OCI-LY7 (cell line): ENCODE measurements at regions not wholly inside any gene's neighbourhood (a gene's known extent, or its start where the extent isn't known, plus 50 kb on each side); places are given as distances from the start of the nearest gene placed in this dataset.

Source experiments
- BruUV-seq: library from RNA; stranded (reverse); fragments of 400-500 nt; replicated peaks from 2 replicates; lab custom pipeline; 2021; lab: Mats Ljungman, UMichigan
- CTCF ChIA-PET: fragments of 300-600 bp; sonication (Branson Sonifier 250); formaldehyde crosslinking; loops from one replicate; lab custom pipeline; 2022; ENCODE audit warnings: antibody characterized with exemption; ENCODE audit not compliant: unreplicated experiment; lab: Charles Lee
- POLR2A ChIA-PET: fragments of 300-600 bp; sonication (Branson Sonifier 250); formaldehyde crosslinking; loops from one replicate; lab custom pipeline; 2022; ENCODE audit warnings: antibody characterized with exemption; lab: Charles Lee
- DNase-seq: peaks from one replicate; pipeline ENCODE4 v3.0.0-alpha.2; 2015; ENCODE audit warnings: low spot score
- H2AFZ ChIP-seq: fragments of 200-600 bp; sonication (generic), shearing (Covaris generic); 2 replicates; pipeline ENCODE4 v1.6.1; 2014; ENCODE audit warnings: mild to moderate bottlenecking, antibody characterized with exemption, low read length, moderate library complexity
- H3K27ac ChIP-seq: fragments of 200-600 bp; sonication (generic); 2 replicates; pipeline ENCODE4 v1.5.1; 2014; ENCODE audit warnings: mixed run types, low read depth, mild to moderate bottlenecking, moderate library complexity, low read length, inconsistent platforms; ENCODE audit not compliant: poor library complexity, severe bottlenecking
- H3K36me3 ChIP-seq: fragments of 200-600 bp; sonication (generic); 2 replicates; pipeline ENCODE4 v1.6.1; 2014; ENCODE audit warnings: mild to moderate bottlenecking, antibody characterized with exemption, low read length, moderate library complexity, mixed read lengths; ENCODE audit not compliant: insufficient read depth
- H3K4me1 ChIP-seq: fragments of 200-600 bp; sonication (generic); 2 replicates; pipeline ENCODE4 v1.5.1; 2014; ENCODE audit warnings: mild to moderate bottlenecking, low read length; ENCODE audit not compliant: insufficient read depth, poor library complexity, severe bottlenecking
- H3K4me2 ChIP-seq: fragments of 200-600 bp; sonication (generic); 2 replicates; pipeline ENCODE4 v1.6.1; 2014; ENCODE audit warnings: mild to moderate bottlenecking, low read length
- H3K4me3 ChIP-seq: fragments of 200-600 bp; sonication (generic); 2 replicates; pipeline ENCODE4 v1.5.1; 2014; ENCODE audit warnings: mild to moderate bottlenecking, low read depth, low read length; ENCODE audit not compliant: poor library complexity, severe bottlenecking
- H3K79me2 ChIP-seq: fragments of 200-600 bp; sonication (generic); 2 replicates; pipeline ENCODE4 v1.6.1; 2016; ENCODE audit warnings: low read depth, mild to moderate bottlenecking, low read length, moderate library complexity, mixed read lengths; ENCODE audit not compliant: insufficient read depth
- H3K9me2 ChIP-seq: fragments of 200-600 bp; sonication (generic); 2 replicates; pipeline ENCODE4 v1.6.1; 2016; ENCODE audit warnings: mild to moderate bottlenecking, low read length, mixed read lengths; ENCODE audit not compliant: insufficient read depth
- H3K9me3 ChIP-seq: fragments of 200-600 bp; sonication (generic); 2 replicates; pipeline ENCODE4 v1.6.1; 2014; ENCODE audit warnings: mild to moderate bottlenecking, mixed run types, low read length, mixed read lengths
- H4K20me1 ChIP-seq: fragments of 200-600 bp; sonication (generic); 2 replicates; pipeline ENCODE4 v1.6.1; 2014; ENCODE audit warnings: mild to moderate bottlenecking, antibody characterized with exemption, low read length, moderate library complexity, mixed read lengths; ENCODE audit not compliant: insufficient read depth
- EZH2phosphoT487 ChIP-seq: fragments of 200-600 bp; sonication (generic); IDR thresholded peaks from 2 replicates; pipeline ENCODE4 v1.6.1; 2018; ENCODE audit warnings: low read depth, borderline replicate concordance, mild to moderate bottlenecking, mixed run types, antibody characterized with exemption, low read length, moderate library complexity, mixed read lengths
- intact Hi-C: fragments of 100-400 bp; cut with micrococcal nuclease; formaldehyde crosslinking; loops from one replicate; pipeline ENCODE4 v1.10.0; 2022; ENCODE audit not compliant: unreplicated experiment
- TF ChIP-seq, protein P1 (sequence below): fragments of 200-600 bp; sonication (generic); conservative IDR thresholded peaks from 2 replicates; pipeline ENCODE4 v1.5.1; 2014; ENCODE audit warnings: mild to moderate bottlenecking, antibody characterized with exemption, low read length, moderate library complexity, mixed read lengths

DNA sequence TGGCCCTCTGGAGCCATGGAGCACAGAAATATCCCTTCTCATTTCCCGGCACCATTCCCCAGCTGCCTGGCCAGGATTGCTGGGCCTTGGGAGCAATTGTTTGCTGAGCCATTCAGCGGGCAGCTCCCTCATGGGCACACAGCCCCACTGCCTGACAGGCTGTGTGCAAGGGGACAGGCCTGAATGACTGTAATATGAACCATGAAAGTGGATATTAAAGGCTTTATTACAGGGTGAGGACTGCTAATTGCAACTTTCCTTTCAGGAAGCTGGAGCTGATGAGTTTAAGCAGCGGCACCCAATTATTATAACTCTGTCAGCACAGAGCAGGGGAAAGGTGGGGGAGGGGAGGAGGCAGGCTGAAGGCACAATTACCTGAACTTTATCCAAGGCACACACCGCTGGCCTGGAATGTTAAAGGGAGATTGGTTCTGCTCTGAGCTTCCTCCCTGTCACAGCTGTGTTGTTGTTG, 159.8 kb upstream of the SDK2 start:
- H4K20me1 ChIP-seq: no peaks in the 10 kb centered on the region
- intact Hi-C loops: no loop called here
- no peak overlapping the region for H3K27ac ChIP-seq
- H3K79me2 ChIP-seq: no peaks in the 10 kb centered on the region
- H3K4me1 ChIP-seq: no peaks in the 10 kb centered on the region
- H3K36me3 ChIP-seq: no peaks in the 10 kb centered on the region
- TF ChIP-seq, protein P1, sequence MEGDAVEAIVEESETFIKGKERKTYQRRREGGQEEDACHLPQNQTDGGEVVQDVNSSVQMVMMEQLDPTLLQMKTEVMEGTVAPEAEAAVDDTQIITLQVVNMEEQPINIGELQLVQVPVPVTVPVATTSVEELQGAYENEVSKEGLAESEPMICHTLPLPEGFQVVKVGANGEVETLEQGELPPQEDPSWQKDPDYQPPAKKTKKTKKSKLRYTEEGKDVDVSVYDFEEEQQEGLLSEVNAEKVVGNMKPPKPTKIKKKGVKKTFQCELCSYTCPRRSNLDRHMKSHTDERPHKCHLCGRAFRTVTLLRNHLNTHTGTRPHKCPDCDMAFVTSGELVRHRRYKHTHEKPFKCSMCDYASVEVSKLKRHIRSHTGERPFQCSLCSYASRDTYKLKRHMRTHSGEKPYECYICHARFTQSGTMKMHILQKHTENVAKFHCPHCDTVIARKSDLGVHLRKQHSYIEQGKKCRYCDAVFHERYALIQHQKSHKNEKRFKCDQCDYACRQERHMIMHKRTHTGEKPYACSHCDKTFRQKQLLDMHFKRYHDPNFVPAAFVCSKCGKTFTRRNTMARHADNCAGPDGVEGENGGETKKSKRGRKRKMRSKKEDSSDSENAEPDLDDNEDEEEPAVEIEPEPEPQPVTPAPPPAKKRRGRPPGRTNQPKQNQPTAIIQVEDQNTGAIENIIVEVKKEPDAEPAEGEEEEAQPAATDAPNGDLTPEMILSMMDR: no peak
- TF ChIP-seq EZH2phosphoT487: no peak
- POLR2A ChIA-PET: no interaction called here
- H3K4me3 ChIP-seq: no peak overlapping the region
- no peak overlapping the region for H2AFZ ChIP-seq
- no peak for DNase-seq
- H3K9me3 ChIP-seq: no peaks in the 10 kb centered on the region
- no TSS peak for BruUV-seq
- no peak overlapping the region for H3K4me2 ChIP-seq
- H3K9me2 ChIP-seq: no peaks in the 10 kb centered on the region
- CTCF ChIA-PET: interaction anchor here (0.6 kb wide), 1 partner anchor 290 kb away, joined by 3 read pairs; no protein-coding TSS in a partner anchor

- intact Hi-C loops: no loop called here
- POLR2A ChIA-PET: interaction anchor here (0.9 kb wide), 1 partner anchor 10 kb away, joined by 5 read pairs; no protein-coding TSS in a partner anchor
- no peak overlapping the region for H3K4me3 ChIP-seq
These were observed 162.5 kb upstream of the SDK2 start for GRCh38 chr17:73806768-73807167.

GRCh38 chr17:73813201-73813600, 169.0 kb upstream of the SDK2 start:
- TF ChIP-seq, protein P1: no peak
- no peak for TF ChIP-seq EZH2phosphoT487
- POLR2A ChIA-PET: no interaction called here
- Histone ChIP-seq H3K9me3 (no peaks in the 10 kb centered on the region), H3K79me2 (no peaks in the 10 kb centered on the region), H3K9me2 (no peaks in the 10 kb centered on the region), H3K36me3 (no peaks in the 10 kb centered on the region), H2AFZ (no peak overlapping the region), H3K4me1 (peaks cover 13% of the 10 kb centered on the region), H3K27ac (no peak overlapping the region), H3K4me3 (no peak overlapping the region), H4K20me1 (no peaks in the 10 kb centered on the region), H3K4me2 (no peak overlapping the region)
- intact Hi-C loops: no loop called here
- DNase-seq: no peak
- CTCF ChIA-PET: no interaction called here
- no TSS peak for BruUV-seq

More at GRCh38 chr17:73806768-73807167, 162.5 kb upstream of the SDK2 start:
- Histone ChIP-seq H3K4me1 (no peaks in the 10 kb centered on the region), H3K9me3 (no peaks in the 10 kb centered on the region), H3K9me2 (no peaks in the 10 kb centered on the region), H3K79me2 (no peaks in the 10 kb centered on the region), H4K20me1 (no peaks in the 10 kb centered on the region), H3K36me3 (no peaks in the 10 kb centered on the region), H2AFZ (no peak overlapping the region), H3K4me2 (no peak overlapping the region), H3K27ac (no peak overlapping the region)
- CTCF ChIA-PET: no interaction called here
- BruUV-seq: no TSS peak
- TF ChIP-seq, protein P1: no peak
- TF ChIP-seq EZH2phosphoT487: no peak
- no peak for DNase-seq
